HUES6 (cell line): ENCODE measurements at regions not wholly inside any gene's neighbourhood (a gene's known extent, or its start where the extent isn't known, plus 50 kb on each side); places are given as distances from the start of the nearest gene placed in this dataset.

Experiments used
- H3K27ac ChIP-seq: 2 replicates; pipeline ENCODE4 v1.7.0; 2013; ENCODE audit warnings: low read depth, mild to moderate bottlenecking, low read length, inconsistent platforms
- H3K27me3 ChIP-seq: 2 replicates; pipeline ENCODE4 v1.6.1; 2013; ENCODE audit warnings: low read length; ENCODE audit not compliant: control insufficient read depth, insufficient read depth
- H3K36me3 ChIP-seq: 2 replicates; pipeline ENCODE4 v1.6.1; 2013; ENCODE audit warnings: low read length; ENCODE audit not compliant: control insufficient read depth, insufficient read depth
- H3K4me1 ChIP-seq: 2 replicates; pipeline ENCODE4 v1.6.1; 2013; ENCODE audit warnings: low read length; ENCODE audit not compliant: control insufficient read depth, insufficient read depth
- H3K4me3 ChIP-seq: 2 replicates; pipeline ENCODE4 v1.5.1; 2013; ENCODE audit warnings: low read depth, low read length
- H3K9ac ChIP-seq: one replicate; pipeline ENCODE4 v1.6.1; 2013; ENCODE audit warnings: mild to moderate bottlenecking, low read length
- H3K9me3 ChIP-seq: 2 replicates; pipeline ENCODE4 v1.6.1; 2013; ENCODE audit warnings: low read depth, low read length; ENCODE audit not compliant: control insufficient read depth, insufficient read depth

DNA sequence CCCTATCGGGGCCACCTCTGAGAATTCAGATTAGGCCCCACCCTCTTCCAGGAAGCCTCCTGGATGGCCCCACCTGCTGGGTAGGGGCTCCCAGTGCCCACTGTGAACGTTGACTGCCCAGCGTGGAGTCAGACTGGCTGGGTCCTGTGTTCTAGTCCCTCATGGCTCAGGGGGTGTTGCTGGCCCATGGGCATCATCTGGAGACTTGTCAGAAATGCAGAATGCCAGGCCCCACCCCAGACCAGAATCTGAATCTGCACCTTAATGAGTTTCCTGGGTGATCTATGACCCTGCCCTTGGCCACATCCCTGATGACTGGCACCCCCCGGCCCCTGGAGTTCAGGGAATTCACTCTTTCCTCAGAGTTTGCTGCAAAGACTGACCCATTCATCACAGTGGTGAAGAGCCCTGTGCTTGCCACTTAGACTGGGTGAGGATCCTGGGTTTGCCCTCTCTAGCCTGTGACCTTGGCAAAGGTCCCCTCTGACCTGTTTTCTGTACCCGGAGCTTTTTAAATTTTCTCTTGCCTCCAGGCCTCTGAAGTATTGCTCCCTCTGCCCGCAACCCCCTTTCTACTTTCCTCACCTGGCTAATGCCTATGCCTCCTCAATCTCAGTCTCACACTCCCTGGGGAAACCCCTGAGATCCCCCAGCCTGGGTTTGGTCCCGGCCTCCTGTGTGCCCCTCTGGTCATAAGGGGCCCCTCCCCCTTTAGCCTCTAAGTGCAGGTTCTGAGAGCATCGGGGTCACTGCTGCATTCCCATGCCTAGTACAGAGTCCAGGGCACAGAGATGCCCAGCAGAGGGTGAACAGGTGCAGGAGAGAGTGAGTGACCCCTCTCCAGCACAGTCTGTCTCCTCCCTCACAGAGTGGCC lies 184.2 kb downstream of the MATN1 start:
- Histone ChIP-seq H3K9ac (no peak overlapping the region), H3K27me3 (no peaks in the 10 kb centered on the region), H3K36me3 (no peaks in the 10 kb centered on the region), H3K4me3 (no peak overlapping the region), H3K27ac (no peak overlapping the region), H3K4me1 (no peaks in the 10 kb centered on the region), H3K9me3 (peaks cover 15% of the 10 kb centered on the region)

DNA sequence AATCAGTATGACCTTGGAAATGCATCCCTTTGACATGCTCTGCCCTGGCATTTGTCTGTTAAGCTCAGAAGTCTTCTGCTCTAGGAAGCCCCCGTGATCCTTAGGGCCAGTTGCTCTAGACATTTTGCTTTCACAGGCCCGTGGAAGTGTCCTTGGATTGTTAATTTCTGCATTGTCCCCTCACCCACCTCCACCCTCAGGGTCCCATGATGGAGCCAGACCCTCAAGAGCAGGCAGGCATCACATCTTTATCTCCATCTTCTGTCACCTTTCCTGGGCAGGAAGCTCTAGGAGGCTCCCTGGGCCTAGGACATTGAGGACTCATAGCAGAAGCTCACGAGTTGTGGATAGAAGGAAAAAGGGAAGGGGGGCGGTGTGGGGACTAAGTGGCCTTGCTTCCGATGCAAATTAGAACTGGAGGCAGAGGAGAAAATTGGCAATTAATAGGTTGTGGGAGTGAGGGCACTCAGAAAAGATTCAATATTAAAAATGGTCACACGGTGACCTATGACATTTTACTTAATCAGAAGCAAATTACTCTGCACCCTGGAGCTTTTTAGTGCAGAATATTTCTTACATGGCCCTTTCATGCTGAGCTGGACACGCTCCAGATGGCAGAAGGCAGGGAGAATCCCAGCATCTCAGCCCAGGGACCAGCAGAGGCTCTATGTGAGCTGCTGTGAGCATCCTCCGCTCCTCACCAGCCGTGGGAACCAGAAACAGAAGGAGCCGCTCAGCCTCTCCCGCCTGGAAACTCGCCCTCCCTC lies 185.0 kb downstream of the MATN1 start:
- no peak overlapping the region for H3K4me3 ChIP-seq
- no peak overlapping the region for H3K9ac ChIP-seq

DNA sequence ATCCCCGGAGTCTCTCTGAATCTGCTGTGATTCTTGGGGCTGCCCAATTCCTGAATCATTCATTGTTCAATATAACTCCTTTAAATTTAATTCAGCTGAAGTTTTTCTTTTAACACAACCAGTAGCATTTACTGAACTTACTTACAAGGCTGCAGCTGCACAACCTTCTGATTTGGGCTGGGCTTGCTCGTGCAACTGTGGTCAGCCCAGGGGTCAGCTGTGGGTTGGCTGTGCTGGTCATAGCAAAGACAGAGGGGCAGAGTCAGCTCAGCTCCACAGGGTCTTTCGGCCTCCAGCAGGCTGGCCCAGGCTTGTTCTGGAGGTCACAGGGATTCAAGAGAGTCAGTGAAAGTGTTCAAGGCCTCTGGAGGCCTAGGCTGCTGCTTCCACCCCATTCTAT lies 186.1 kb downstream of the MATN1 start:
- Histone ChIP-seq H3K4me3 (no peak overlapping the region), H3K27ac (no peak overlapping the region), H3K4me1 (no peaks in the 10 kb centered on the region), H3K27me3 (no peaks in the 10 kb centered on the region), H3K9me3 (peaks cover 10% of the 10 kb centered on the region), H3K36me3 (no peaks in the 10 kb centered on the region), H3K9ac (no peak overlapping the region)

More for the DNA sequence above, 185.0 kb downstream of the MATN1 start:
- H3K27ac ChIP-seq, result no peak overlapping the region
- H3K27me3 ChIP-seq, result no peaks in the 10 kb centered on the region
- H3K4me1 ChIP-seq, result no peaks in the 10 kb centered on the region
- H3K9me3 ChIP-seq, result peaks cover 15% of the 10 kb centered on the region
- H3K36me3 ChIP-seq, result no peaks in the 10 kb centered on the region

DNA sequence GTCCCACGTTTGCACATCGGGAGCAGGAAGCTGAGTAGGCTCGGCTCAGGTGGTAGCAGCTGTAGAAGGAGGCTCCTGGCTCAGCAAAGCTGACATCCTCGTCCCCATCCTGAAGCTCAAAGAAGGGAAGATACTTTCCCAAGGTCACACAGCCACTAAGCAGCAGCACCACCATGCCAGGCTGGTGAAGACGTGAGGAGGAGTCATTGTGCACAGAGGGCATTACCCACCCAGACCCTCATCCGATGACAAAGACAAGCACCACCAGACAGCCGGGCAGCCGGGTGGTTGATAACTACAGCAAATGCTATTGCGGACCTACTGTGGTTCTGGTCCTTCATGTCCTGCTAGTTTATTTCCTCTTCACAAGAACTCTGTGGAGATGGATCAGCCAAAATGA lies 186.9 kb downstream of the MATN1 start:
- H3K4me3 ChIP-seq, result no peak overlapping the region
- H3K9me3 ChIP-seq, result peaks cover 3% of the 10 kb centered on the region
- no peaks in the 10 kb centered on the region for H3K36me3 ChIP-seq
- H3K9ac ChIP-seq, result no peak overlapping the region
- no peaks in the 10 kb centered on the region for H3K27me3 ChIP-seq
- no peaks in the 10 kb centered on the region for H3K4me1 ChIP-seq
- no peak overlapping the region for H3K27ac ChIP-seq

DNA sequence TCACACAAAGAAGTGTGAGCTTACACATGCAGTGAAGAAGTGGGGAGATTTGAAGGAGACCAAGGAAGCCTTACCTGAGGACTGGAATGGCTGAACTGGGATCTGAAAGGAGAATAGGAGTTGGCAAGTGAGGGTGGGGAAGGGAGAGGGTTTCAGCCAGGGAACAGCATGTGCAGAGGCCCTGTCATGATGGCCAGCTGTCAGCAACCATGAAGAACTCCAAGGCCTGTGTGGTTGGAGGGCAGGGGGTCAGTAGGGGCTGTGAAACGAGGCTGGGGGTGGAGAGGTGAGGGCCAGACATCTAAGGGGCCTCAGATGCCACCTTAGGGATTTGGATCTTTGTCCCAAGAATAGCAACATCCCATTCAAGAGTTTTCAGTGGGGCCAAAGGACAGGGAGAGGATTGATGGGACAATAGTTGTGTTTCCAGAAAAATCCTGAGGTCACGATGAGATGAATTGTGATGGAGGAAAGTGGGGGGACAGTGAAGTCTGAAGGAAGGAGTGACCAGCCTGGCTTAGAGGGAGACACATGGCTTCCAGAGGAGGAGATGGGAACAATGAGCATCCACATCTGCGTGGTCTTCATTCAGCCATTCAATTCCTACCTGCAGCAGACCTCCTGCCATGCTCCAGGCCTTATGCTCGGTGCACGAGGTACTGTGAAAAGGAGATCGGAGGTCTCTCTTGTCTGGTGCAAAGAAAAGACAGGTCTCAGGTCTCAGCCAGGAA lies 187.6 kb downstream of the MATN1 start:
- Histone ChIP-seq H3K36me3 (no peaks in the 10 kb centered on the region), H3K9ac (no peak overlapping the region), H3K9me3 (no peaks in the 10 kb centered on the region), H3K4me1 (no peaks in the 10 kb centered on the region), H3K4me3 (no peak overlapping the region), H3K27me3 (no peaks in the 10 kb centered on the region), H3K27ac (no peak overlapping the region)

DNA sequence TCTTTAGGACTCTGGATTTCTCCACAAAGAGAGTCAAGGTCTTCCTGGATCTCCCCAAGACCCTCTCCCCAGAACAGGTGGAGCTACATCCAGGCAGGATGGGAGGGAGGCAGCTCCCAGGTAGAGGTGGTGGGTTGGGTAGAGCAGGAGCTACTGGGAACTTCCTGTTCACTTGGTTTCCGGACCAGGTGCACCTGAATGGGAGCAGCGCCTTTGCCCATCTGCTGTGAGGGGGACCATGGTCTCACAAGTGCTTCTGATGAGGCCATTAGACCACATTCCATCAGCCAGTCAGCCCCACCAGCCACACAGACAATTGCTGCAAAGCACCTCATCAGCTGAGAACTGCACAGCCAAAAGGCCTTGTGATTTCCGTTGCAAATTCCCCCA lies 188.8 kb downstream of the MATN1 start:
- Histone ChIP-seq H3K36me3 (no peaks in the 10 kb centered on the region), H3K4me3 (no peak overlapping the region), H3K9ac (no peak overlapping the region), H3K9me3 (no peaks in the 10 kb centered on the region), H3K27me3 (no peaks in the 10 kb centered on the region), H3K27ac (no peak overlapping the region), H3K4me1 (no peaks in the 10 kb centered on the region)

DNA sequence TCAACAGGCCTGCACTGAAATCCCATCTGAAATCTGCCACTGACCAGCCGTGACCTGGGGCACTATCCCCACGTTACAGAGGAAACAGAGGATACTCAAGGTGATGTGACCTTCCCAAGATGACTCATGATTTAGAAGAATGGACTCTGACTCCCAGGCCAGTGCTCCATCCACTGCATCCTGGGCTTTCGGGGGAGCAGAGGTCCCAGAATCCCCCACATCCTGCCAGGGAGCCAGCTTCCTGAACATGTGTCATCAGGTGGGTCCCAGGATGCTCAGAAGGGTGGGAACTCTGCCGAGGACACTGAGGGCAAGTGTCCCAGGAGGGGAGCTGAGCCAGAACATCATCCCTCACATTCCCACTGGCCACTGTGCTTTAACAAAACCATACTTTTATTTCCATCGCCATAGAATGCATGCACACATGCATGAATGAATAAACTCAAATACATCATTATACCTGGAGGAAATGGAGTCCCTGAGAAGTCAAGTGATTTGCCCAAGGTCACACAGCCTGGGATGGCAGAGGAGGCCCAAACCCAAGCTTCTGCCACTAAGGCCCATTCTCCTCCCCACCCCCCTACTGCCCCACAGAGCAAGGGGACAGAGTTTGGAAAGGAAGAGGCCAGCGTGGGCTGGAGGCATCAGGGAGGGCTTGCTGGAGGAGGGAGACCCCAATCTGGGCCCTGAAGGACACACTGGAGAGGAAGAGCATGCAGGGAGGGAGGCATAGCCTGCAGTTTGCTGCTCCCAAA lies 189.4 kb downstream of the MATN1 start:
- no peaks in the 10 kb centered on the region for H3K4me1 ChIP-seq
- H3K9me3 ChIP-seq, result no peaks in the 10 kb centered on the region

DNA sequence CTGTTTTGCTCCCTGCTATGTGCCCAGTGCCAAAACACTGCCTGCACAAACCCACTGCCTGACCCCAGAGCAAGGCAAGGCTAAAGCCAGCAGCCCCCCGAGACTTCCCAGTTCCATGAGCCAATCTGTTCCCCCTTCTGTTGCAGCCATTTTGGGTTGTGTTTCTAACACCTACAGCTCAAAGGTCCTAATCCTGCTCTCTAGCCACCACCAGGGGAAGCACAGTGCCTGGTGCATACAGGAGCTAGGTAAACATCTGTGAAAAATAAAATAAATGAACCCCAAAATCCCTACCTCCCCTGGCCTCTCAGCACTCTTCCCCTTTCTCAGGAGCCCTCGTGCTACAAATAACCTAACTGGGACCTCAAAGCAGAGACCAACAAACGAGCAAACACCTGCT lies 190.2 kb downstream of the MATN1 start:
- Histone ChIP-seq H3K4me3 (no peak overlapping the region), H3K27ac (no peak overlapping the region), H3K9ac (no peak overlapping the region), H3K9me3 (no peaks in the 10 kb centered on the region), H3K36me3 (no peaks in the 10 kb centered on the region), H3K27me3 (no peaks in the 10 kb centered on the region), H3K4me1 (no peaks in the 10 kb centered on the region)

More for the DNA sequence above, 189.4 kb downstream of the MATN1 start:
- H3K9ac ChIP-seq, result no peak overlapping the region
- no peaks in the 10 kb centered on the region for H3K36me3 ChIP-seq
- H3K27me3 ChIP-seq, result no peaks in the 10 kb centered on the region
- H3K27ac ChIP-seq, result no peak overlapping the region
- H3K4me3 ChIP-seq, result no peak overlapping the region

DNA sequence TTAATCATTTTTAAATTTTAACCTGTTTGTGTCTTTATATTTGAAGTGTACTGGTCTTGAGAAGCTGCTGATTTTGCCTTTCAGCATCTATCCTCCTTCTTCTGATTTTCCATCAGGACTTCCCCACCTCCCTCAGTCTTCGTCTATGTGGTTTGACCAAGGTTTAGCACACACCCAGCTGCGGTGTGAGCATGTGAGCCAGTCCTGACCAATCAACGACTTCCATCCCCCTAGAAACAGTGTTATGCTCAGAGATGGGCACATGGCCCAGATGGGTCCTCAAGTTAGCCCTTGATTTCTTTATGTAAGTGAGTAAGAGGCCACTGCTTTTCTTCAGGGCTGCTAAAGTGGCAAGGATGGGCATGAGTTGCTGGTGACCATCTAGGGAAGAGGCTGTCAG lies 190.8 kb downstream of the MATN1 start:
- H3K4me3 ChIP-seq, result no peak overlapping the region
- no peaks in the 10 kb centered on the region for H3K27me3 ChIP-seq
- no peak overlapping the region for H3K27ac ChIP-seq
- H3K9me3 ChIP-seq, result no peaks in the 10 kb centered on the region
- H3K4me1 ChIP-seq, result peaks cover 3% of the 10 kb centered on the region; the same call in 1 of the 2 replicates
- H3K9ac ChIP-seq, result no peak overlapping the region
- H3K36me3 ChIP-seq, result no peaks in the 10 kb centered on the region

DNA sequence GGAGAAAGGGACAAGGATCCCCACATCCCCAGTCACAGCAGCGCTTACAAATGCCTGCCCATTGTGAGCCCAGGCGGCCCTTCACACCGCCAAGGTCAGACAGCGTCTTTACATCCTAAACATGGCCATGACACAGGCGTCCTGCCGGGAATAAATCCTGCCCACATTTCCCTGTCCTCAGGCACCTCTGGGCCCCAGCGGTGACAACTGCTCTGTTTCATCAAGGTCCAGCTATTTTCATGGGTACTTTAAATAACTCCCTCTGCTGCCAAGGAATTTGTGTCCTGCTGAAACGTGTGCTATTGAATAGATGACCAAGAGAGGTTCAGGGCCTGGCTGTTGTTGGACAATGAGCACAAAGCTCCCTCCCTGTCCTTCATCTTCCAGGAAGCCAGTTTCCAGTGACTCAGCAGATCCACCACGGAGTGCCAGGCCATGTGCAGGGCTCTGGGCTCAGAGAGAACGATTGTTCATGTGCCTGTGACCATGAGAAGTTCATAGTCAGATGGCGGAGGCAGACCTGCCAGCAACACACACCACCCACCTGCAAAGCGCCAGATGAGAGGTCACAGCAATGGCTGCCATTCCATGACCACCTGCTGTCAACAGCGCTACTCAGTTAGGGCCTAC lies 195.8 kb downstream of the MATN1 start:
- no peak overlapping the region for H3K9ac ChIP-seq
- no peak overlapping the region for H3K27ac ChIP-seq
- H3K36me3 ChIP-seq, result no peaks in the 10 kb centered on the region
- no peaks in the 10 kb centered on the region; the same call in 1 of the 2 replicates for H3K27me3 ChIP-seq
- H3K9me3 ChIP-seq, result no peaks in the 10 kb centered on the region
- peaks cover 19% of the 10 kb centered on the region; the same call in 1 of the 2 replicates for H3K4me1 ChIP-seq
- no peak overlapping the region for H3K4me3 ChIP-seq
